ENCODE measurements at regions not wholly inside any gene's neighbourhood (a gene's known extent, or its start where the extent isn't known, plus 50 kb on each side); places are given as distances from the start of the nearest gene placed in this dataset.

- TF ChIP-seq POLR2AphosphoS5 (IDR thresholded peaks at IDR 0.05) (no peak), CTCF (IDR thresholded peaks at IDR 0.05) (no peak)
Measured at GRCh38 chr5:52684051-52684450, 103.7 kb upstream of the ITGA1 start.

Data from stomach (tissue), 4 donors.